GM23338 (cell line): ENCODE measurements at regions not wholly inside any gene's neighbourhood (a gene's known extent, or its start where the extent isn't known, plus 50 kb on each side); places are given as distances from the start of the nearest gene placed in this dataset.

ENCODE experiments used
- CREB1 ChIP-seq: fragments of 250-450 bp; sonication (Bioruptor Pico); IDR thresholded peaks from 2 replicates; pipeline ENCODE4 v1.5.0; 2020; ENCODE audit warnings: low read depth, mild to moderate bottlenecking, moderate library complexity
- EZH2 ChIP-seq: fragments of 200-600 bp; sonication (generic); IDR thresholded peaks from one replicate; pipeline ENCODE4 v1.8.0; 2017; ENCODE audit warnings: antibody characterized with exemption, mild to moderate bottlenecking, low read depth; ENCODE audit not compliant: unreplicated experiment
- EZH2phosphoT487 ChIP-seq: fragments of 200-600 bp; sonication (generic); IDR thresholded peaks from one replicate; pipeline ENCODE4 v1.8.1; 2018; ENCODE audit warnings: antibody characterized with exemption; ENCODE audit not compliant: unreplicated experiment
- JUNB ChIP-seq: IDR thresholded peaks from one replicate; pipeline ENCODE4 v1.6.1; 2016; ENCODE audit warnings: antibody characterized with exemption; ENCODE audit not compliant: unreplicated experiment
- NANOG ChIP-seq: IDR thresholded peaks from 2 replicates; pipeline ENCODE4 v1.6.1; 2016; ENCODE audit warnings: antibody characterized with exemption, borderline replicate concordance
- POLR2AphosphoS5 ChIP-seq: IDR thresholded peaks from 2 replicates; pipeline ENCODE4 v1.6.1; 2016; ENCODE audit warnings: antibody characterized with exemption, low read depth
- STAT1 ChIP-seq: IDR thresholded peaks from one replicate; pipeline ENCODE4 v1.6.1; 2016; ENCODE audit warnings: antibody characterized with exemption; ENCODE audit not compliant: unreplicated experiment
- ZNF114 ChIP-seq: fragments of 250-450 bp; sonication (Bioruptor Pico); IDR thresholded peaks from 2 replicates; pipeline ENCODE4 v1.5.0; 2020; ENCODE audit warnings: mild to moderate bottlenecking, moderate library complexity
- ZNF331 ChIP-seq: fragments of 250-450 bp; sonication (Bioruptor Pico); IDR thresholded peaks from 2 replicates; pipeline ENCODE4 v1.5.0; 2020; ENCODE audit warnings: low read depth, mild to moderate bottlenecking, moderate library complexity
- TF ChIP-seq, protein P1 (sequence below), 2 experiments: fragments of 200-600 bp in 1 of 2; sonication (generic) in 1 of 2; conservative IDR thresholded peaks; 2 replicates each; pipeline versions ENCODE4 v1.5.1 to v1.6.1; 2016 to 2017; ENCODE audit warnings: antibody characterized with exemption in 2 of 2, low read depth in 2 of 2, mild to moderate bottlenecking in 2 of 2, moderate library complexity in 1 of 2
- TF ChIP-seq, protein P2 (sequence below): IDR thresholded peaks from 2 replicates; pipeline ENCODE4 v1.6.1; 2016; ENCODE audit warnings: antibody characterized with exemption
- TF ChIP-seq, protein P3 (sequence below): IDR thresholded peaks from one replicate; pipeline ENCODE4 v1.6.1; 2018; ENCODE audit warnings: antibody characterized with exemption; ENCODE audit not compliant: unreplicated experiment
- TF ChIP-seq, protein P4 (sequence below): fragments of 250-450 bp; sonication (Bioruptor Pico); IDR thresholded peaks from 2 replicates; pipeline ENCODE4 v1.5.0; 2020; ENCODE audit warnings: mild to moderate bottlenecking, moderate library complexity

DNA sequence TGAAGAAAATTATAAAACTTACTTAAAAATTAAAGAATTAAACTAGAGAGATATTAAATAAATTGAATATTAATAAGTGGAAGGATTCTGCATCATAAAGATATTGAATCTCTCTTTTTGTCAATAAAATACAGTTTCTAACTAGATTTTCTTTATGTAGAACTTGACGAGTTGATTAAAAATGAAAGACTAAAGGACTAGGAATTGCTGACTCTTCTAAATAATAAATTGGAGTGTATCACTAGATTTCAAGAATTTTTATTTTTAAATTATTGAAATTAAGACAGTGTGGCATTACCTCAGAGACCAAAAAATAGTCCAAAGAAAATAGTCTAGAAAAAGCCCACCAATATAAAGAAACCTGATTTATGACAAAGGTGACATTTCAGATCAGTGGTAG, 492.4 kb downstream of the CETN3 start:
- TF ChIP-seq, protein P1, sequence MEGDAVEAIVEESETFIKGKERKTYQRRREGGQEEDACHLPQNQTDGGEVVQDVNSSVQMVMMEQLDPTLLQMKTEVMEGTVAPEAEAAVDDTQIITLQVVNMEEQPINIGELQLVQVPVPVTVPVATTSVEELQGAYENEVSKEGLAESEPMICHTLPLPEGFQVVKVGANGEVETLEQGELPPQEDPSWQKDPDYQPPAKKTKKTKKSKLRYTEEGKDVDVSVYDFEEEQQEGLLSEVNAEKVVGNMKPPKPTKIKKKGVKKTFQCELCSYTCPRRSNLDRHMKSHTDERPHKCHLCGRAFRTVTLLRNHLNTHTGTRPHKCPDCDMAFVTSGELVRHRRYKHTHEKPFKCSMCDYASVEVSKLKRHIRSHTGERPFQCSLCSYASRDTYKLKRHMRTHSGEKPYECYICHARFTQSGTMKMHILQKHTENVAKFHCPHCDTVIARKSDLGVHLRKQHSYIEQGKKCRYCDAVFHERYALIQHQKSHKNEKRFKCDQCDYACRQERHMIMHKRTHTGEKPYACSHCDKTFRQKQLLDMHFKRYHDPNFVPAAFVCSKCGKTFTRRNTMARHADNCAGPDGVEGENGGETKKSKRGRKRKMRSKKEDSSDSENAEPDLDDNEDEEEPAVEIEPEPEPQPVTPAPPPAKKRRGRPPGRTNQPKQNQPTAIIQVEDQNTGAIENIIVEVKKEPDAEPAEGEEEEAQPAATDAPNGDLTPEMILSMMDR (conservative IDR thresholded peaks at IDR 0.05; ENCODE audit: low read depth in 2 of 2) = no peak
- TF ChIP-seq NANOG = no peak
- TF ChIP-seq EZH2 = no peak
- no peak for TF ChIP-seq POLR2AphosphoS5
- TF ChIP-seq, protein P2, sequence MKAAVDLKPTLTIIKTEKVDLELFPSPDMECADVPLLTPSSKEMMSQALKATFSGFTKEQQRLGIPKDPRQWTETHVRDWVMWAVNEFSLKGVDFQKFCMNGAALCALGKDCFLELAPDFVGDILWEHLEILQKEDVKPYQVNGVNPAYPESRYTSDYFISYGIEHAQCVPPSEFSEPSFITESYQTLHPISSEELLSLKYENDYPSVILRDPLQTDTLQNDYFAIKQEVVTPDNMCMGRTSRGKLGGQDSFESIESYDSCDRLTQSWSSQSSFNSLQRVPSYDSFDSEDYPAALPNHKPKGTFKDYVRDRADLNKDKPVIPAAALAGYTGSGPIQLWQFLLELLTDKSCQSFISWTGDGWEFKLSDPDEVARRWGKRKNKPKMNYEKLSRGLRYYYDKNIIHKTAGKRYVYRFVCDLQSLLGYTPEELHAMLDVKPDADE = no peak
- TF ChIP-seq, protein P3, sequence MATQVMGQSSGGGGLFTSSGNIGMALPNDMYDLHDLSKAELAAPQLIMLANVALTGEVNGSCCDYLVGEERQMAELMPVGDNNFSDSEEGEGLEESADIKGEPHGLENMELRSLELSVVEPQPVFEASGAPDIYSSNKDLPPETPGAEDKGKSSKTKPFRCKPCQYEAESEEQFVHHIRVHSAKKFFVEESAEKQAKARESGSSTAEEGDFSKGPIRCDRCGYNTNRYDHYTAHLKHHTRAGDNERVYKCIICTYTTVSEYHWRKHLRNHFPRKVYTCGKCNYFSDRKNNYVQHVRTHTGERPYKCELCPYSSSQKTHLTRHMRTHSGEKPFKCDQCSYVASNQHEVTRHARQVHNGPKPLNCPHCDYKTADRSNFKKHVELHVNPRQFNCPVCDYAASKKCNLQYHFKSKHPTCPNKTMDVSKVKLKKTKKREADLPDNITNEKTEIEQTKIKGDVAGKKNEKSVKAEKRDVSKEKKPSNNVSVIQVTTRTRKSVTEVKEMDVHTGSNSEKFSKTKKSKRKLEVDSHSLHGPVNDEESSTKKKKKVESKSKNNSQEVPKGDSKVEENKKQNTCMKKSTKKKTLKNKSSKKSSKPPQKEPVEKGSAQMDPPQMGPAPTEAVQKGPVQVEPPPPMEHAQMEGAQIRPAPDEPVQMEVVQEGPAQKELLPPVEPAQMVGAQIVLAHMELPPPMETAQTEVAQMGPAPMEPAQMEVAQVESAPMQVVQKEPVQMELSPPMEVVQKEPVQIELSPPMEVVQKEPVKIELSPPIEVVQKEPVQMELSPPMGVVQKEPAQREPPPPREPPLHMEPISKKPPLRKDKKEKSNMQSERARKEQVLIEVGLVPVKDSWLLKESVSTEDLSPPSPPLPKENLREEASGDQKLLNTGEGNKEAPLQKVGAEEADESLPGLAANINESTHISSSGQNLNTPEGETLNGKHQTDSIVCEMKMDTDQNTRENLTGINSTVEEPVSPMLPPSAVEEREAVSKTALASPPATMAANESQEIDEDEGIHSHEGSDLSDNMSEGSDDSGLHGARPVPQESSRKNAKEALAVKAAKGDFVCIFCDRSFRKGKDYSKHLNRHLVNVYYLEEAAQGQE = no peak
- TF ChIP-seq EZH2phosphoT487 = no peak
- TF ChIP-seq, protein P4, sequence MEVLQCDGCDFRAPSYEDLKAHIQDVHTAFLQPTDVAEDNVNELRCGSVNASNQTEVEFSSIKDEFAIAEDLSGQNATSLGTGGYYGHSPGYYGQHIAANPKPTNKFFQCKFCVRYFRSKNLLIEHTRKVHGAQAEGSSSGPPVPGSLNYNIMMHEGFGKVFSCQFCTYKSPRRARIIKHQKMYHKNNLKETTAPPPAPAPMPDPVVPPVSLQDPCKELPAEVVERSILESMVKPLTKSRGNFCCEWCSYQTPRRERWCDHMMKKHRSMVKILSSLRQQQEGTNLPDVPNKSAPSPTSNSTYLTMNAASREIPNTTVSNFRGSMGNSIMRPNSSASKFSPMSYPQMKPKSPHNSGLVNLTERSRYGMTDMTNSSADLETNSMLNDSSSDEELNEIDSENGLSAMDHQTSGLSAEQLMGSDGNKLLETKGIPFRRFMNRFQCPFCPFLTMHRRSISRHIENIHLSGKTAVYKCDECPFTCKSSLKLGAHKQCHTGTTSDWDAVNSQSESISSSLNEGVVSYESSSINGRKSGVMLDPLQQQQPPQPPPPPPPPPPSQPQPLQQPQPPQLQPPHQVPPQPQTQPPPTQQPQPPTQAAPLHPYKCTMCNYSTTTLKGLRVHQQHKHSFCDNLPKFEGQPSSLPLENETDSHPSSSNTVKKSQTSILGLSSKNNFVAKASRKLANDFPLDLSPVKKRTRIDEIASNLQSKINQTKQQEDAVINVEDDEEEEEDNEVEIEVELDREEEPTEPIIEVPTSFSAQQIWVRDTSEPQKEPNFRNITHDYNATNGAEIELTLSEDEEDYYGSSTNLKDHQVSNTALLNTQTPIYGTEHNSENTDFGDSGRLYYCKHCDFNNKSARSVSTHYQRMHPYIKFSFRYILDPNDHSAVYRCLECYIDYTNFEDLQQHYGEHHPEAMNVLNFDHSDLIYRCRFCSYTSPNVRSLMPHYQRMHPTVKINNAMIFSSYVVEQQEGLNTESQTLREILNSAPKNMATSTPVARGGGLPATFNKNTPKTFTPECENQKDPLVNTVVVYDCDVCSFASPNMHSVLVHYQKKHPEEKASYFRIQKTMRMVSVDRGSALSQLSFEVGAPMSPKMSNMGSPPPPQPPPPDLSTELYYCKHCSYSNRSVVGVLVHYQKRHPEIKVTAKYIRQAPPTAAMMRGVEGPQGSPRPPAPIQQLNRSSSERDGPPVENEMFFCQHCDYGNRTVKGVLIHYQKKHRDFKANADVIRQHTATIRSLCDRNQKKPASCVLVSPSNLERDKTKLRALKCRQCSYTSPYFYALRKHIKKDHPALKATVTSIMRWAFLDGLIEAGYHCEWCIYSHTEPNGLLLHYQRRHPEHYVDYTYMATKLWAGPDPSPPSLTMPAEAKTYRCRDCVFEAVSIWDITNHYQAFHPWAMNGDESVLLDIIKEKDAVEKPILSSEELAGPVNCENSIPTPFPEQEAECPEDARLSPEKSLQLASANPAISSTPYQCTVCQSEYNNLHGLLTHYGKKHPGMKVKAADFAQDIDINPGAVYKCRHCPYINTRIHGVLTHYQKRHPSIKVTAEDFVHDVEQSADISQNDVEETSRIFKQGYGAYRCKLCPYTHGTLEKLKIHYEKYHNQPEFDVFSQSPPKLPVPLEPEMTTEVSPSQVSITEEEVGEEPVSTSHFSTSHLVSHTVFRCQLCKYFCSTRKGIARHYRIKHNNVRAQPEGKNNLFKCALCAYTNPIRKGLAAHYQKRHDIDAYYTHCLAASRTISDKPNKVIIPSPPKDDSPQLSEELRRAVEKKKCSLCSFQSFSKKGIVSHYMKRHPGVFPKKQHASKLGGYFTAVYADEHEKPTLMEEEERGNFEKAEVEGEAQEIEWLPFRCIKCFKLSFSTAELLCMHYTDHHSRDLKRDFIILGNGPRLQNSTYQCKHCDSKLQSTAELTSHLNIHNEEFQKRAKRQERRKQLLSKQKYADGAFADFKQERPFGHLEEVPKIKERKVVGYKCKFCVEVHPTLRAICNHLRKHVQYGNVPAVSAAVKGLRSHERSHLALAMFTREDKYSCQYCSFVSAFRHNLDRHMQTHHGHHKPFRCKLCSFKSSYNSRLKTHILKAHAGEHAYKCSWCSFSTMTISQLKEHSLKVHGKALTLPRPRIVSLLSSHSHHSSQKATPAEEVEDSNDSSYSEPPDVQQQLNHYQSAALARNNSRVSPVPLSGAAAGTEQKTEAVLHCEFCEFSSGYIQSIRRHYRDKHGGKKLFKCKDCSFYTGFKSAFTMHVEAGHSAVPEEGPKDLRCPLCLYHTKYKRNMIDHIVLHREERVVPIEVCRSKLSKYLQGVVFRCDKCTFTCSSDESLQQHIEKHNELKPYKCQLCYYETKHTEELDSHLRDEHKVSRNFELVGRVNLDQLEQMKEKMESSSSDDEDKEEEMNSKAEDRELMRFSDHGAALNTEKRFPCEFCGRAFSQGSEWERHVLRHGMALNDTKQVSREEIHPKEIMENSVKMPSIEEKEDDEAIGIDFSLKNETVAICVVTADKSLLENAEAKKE = no peak
- TF ChIP-seq CREB1 (CRISPR knock-in tag) = no peak
- TF ChIP-seq JUNB = no peak
- TF ChIP-seq ZNF331 (CRISPR knock-in tag) = no peak
- TF ChIP-seq STAT1 = no peak
- TF ChIP-seq ZNF114 = no peak
